SK-N-SH treated with all-trans-retinoic acid at 6 μM for 48 hours (cell line): ENCODE measurements at regions not wholly inside any gene's neighbourhood (a gene's known extent, or its start where the extent isn't known, plus 50 kb on each side); places are given as distances from the start of the nearest gene placed in this dataset.
A peak's percentile ranks its signal among the peaks of the same experiment; 100 is the strongest.

Experiments used
- ATAC-seq: fragments of 200-7000 bp; cut with Tn5 transposase; 3 replicates; pipeline ENCODE4 v1.9.1; 2020; ENCODE audit warnings: mild to moderate bottlenecking, moderate library complexity
- ARNTL ChIP-seq: fragments of 450-650 bp; formaldehyde crosslinking; IDR thresholded peaks from 2 replicates; pipeline ENCODE4 v1.5.0; 2020; ENCODE audit warnings: low read depth, mild to moderate bottlenecking, moderate library complexity, borderline replicate concordance
- CREB5 ChIP-seq: fragments of 250-450 bp; sonication (Bioruptor Pico); IDR thresholded peaks from 2 replicates; pipeline ENCODE4 v1.5.1; 2020; ENCODE audit warnings: low read depth, mild to moderate bottlenecking, moderate library complexity
- CSDC2 ChIP-seq: fragments of 250-450 bp; sonication (Bioruptor Pico); IDR thresholded peaks from 2 replicates; pipeline ENCODE4 v1.5.0; 2020; ENCODE audit warnings: mild to moderate bottlenecking, moderate library complexity
- CSRNP3 ChIP-seq: fragments of 250-450 bp; sonication (Bioruptor Pico); IDR thresholded peaks from 2 replicates; pipeline ENCODE4 v1.5.1; 2021; ENCODE audit warnings: mild to moderate bottlenecking, moderate library complexity
- ESRRG ChIP-seq: fragments of 250-450 bp; sonication (Bioruptor Pico); IDR thresholded peaks from 2 replicates; pipeline ENCODE4 v1.6.1; 2021; ENCODE audit warnings: mild to moderate bottlenecking
- GLIS3 ChIP-seq: fragments of 250-450 bp; sonication (Bioruptor Pico); IDR thresholded peaks from 2 replicates; pipeline ENCODE4 v1.5.0; 2020; ENCODE audit warnings: mild to moderate bottlenecking, moderate library complexity
- ISL1 ChIP-seq: fragments of 250-450 bp; sonication (Bioruptor Pico); IDR thresholded peaks from 2 replicates; pipeline ENCODE4 v2.1.2; 2022; ENCODE audit warnings: mild to moderate bottlenecking, moderate library complexity
- OSR1 ChIP-seq: fragments of 250-450 bp; sonication (Bioruptor Pico); IDR thresholded peaks from 2 replicates; pipeline ENCODE4 v1.8.0; 2022; ENCODE audit warnings: moderate library complexity, mild to moderate bottlenecking, inconsistent platforms
- POU6F1 ChIP-seq: fragments of 250-450 bp; sonication (Bioruptor Pico); IDR thresholded peaks from 2 replicates; pipeline ENCODE4 v1.8.0; 2021; ENCODE audit warnings: low read depth, mild to moderate bottlenecking, moderate library complexity, borderline replicate concordance
- PPARA ChIP-seq: fragments of 250-450 bp; sonication (Bioruptor Pico); IDR thresholded peaks from 2 replicates; pipeline ENCODE4 v1.5.0; 2020; ENCODE audit warnings: mild to moderate bottlenecking, borderline replicate concordance
- RARB ChIP-seq: fragments of 250-450 bp; sonication (Bioruptor Pico); IDR thresholded peaks from 2 replicates; pipeline ENCODE4 v1.8.0; 2021; ENCODE audit warnings: mild to moderate bottlenecking, moderate library complexity
- SNAI2 ChIP-seq: fragments of 250-450 bp; sonication (Bioruptor Pico); IDR thresholded peaks from 2 replicates; pipeline ENCODE4 v1.5.0; 2020; ENCODE audit warnings: mild to moderate bottlenecking, moderate library complexity
- TCF4 ChIP-seq: fragments of 250-450 bp; sonication (Bioruptor Pico); IDR thresholded peaks from 2 replicates; pipeline ENCODE4 v1.8.0; 2021; ENCODE audit warnings: mild to moderate bottlenecking, moderate library complexity, borderline replicate concordance
- TOX ChIP-seq: fragments of 250-450 bp; sonication (Bioruptor Pico); IDR thresholded peaks from 2 replicates; pipeline ENCODE4 v1.8.0; 2021; ENCODE audit warnings: mild to moderate bottlenecking, moderate library complexity, borderline replicate concordance
- ZFP3 ChIP-seq: fragments of 250-450 bp; sonication (Bioruptor Pico); IDR thresholded peaks from 2 replicates; pipeline ENCODE4 v1.5.0; 2020; ENCODE audit warnings: mild to moderate bottlenecking, moderate library complexity
- ZNF565 ChIP-seq: fragments of 450-650 bp; formaldehyde crosslinking; conservative IDR thresholded peaks from 2 replicates; pipeline ENCODE4 v1.5.0; 2020; ENCODE audit warnings: low read depth, mild to moderate bottlenecking, moderate library complexity
- ZNF70 ChIP-seq: fragments of 450-650 bp; formaldehyde crosslinking; IDR thresholded peaks from 2 replicates; pipeline ENCODE4 v1.5.0; 2020; ENCODE audit warnings: mild to moderate bottlenecking, moderate library complexity
- ZNF8 ChIP-seq: fragments of 450-650 bp; formaldehyde crosslinking; IDR thresholded peaks from 2 replicates; pipeline ENCODE4 v1.5.0; 2020; ENCODE audit warnings: mild to moderate bottlenecking, moderate library complexity

GRCh38 chr14:35205737-35206136, 83.4 kb downstream of the PRORP start:
- TF ChIP-seq GLIS3 (CRISPR knock-in tag) (no peak), TOX (CRISPR knock-in tag) (no peak), TCF4 (CRISPR knock-in tag) (no peak), CSRNP3 (no peak)
- ATAC-seq = no peak

GRCh38 chr14:35211067-35211466, 81.1 kb upstream of the PSMA6 start:
- ATAC-seq = no peak
- TF ChIP-seq SNAI2 (CRISPR knock-in tag) (no peak), ESRRG (no peak), CSDC2 (CRISPR knock-in tag) (no peak), RARB (CRISPR knock-in tag) (no peak), ZNF565 (no peak), ZNF70 (no peak), ISL1 (CRISPR knock-in tag) (no peak), PPARA (CRISPR knock-in tag) (no peak), CSRNP3 (no peak), GLIS3 (CRISPR knock-in tag) (no peak), TOX (CRISPR knock-in tag) (no peak), POU6F1 (CRISPR knock-in tag) (no peak), ARNTL (CRISPR knock-in tag) (no peak), CREB5 (no peak), ZFP3 (CRISPR knock-in tag) (no peak), OSR1 (no peak)

- TF ChIP-seq ISL1 (CRISPR knock-in tag) (0 out of 2 replicates have a peak, but pooled peaks have one; percentile 14), ARNTL (CRISPR knock-in tag) (no peak)
- TF ChIP-seq, all 23 proteins: peak for 1
- ATAC-seq = no peak
Measured at GRCh38 chr14:35212471-35213142, 79.6 kb upstream of the PSMA6 start.

GRCh38 chr14:35213143-35213788, 78.9 kb upstream of the PSMA6 start:
- TF ChIP-seq TCF4 (CRISPR knock-in tag) = no peak
- no peak for TF ChIP-seq CREB5
- no peak for TF ChIP-seq ZNF8
- TF ChIP-seq CSRNP3 = no peak
- TF ChIP-seq, all 23 proteins: peak for 0
- ATAC-seq = no peak
